ENCODE measurements at regions not wholly inside any gene's neighbourhood (a gene's known extent, or its start where the extent isn't known, plus 50 kb on each side); places are given as distances from the start of the nearest gene placed in this dataset.

DNA sequence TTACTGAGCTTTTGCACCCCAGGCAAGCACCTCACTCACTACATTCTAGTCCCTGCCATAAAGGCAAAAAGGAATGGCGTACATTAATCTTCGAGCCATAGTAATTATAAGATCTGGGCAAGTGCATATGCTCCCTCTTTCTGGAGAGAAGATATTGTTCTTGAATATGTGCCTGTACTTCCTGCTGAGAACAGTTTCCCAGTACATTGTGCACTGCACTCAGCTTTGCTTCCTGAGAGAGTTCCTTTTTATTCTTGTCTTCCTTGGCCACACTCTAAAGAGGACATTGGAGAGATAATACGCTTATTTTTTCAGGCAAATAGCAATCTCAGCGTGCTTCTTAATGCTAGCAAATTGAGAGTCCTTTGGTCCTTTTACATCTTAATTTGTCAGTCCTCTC lies 909.0 kb upstream of the PCDH10 start:
- Histone ChIP-seq H3K9me3 (no peaks in the 10 kb centered on the region), H3K27ac (no peak overlapping the region), H3K4me1 (no peaks in the 10 kb centered on the region), H3K4me3 (no peak overlapping the region), H3K36me3 (no peaks in the 10 kb centered on the region), H3K27me3 (no peaks in the 10 kb centered on the region)
- 78 to 83% methylated on average over 3 to 4 of the region's 4 CpGs for WGBS, 2 donors
- TF ChIP-seq, protein P1, sequence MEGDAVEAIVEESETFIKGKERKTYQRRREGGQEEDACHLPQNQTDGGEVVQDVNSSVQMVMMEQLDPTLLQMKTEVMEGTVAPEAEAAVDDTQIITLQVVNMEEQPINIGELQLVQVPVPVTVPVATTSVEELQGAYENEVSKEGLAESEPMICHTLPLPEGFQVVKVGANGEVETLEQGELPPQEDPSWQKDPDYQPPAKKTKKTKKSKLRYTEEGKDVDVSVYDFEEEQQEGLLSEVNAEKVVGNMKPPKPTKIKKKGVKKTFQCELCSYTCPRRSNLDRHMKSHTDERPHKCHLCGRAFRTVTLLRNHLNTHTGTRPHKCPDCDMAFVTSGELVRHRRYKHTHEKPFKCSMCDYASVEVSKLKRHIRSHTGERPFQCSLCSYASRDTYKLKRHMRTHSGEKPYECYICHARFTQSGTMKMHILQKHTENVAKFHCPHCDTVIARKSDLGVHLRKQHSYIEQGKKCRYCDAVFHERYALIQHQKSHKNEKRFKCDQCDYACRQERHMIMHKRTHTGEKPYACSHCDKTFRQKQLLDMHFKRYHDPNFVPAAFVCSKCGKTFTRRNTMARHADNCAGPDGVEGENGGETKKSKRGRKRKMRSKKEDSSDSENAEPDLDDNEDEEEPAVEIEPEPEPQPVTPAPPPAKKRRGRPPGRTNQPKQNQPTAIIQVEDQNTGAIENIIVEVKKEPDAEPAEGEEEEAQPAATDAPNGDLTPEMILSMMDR (IDR thresholded peaks at IDR 0.05), result no peak
- no peak for DNase-seq
- intact Hi-C loops (cut with DNase I), result no loop called here

DNA sequence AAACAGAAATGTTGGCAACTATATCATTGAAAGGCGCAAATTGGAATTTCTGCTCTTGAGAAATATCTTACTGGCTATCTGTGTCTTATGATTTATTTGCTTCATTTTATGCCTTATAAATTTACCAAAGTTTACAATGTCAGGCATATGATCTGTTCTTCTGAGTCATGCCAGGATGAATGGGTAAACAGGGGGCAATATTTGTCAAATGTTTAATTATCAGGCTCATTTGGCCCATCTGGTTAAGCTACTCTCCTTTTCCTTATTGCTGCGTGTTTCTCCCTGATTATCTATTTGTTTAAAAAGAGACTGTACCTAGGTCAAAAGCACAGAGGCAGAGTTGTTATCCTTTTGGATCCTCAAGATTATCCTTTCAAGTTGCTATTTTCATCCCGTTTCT lies 903.8 kb upstream of the PCDH10 start:
- DNase-seq, result no peak
- 41 to 50% methylated on average over 3 of the region's 3 CpGs for WGBS, 2 donors
- no peaks in the 10 kb centered on the region for H3K4me1 ChIP-seq
- H3K27me3 ChIP-seq, result no peaks in the 10 kb centered on the region
- H3K4me3 ChIP-seq, result no peak overlapping the region
- intact Hi-C loops (cut with DNase I), result no loop called here
- H3K9me3 ChIP-seq, result no peaks in the 10 kb centered on the region
- TF ChIP-seq POLR2A (IDR thresholded peaks at IDR 0.05), result no peak
- TF ChIP-seq, protein P1 (IDR thresholded peaks at IDR 0.05), result no peak
- no peak overlapping the region for H3K27ac ChIP-seq
- H3K36me3 ChIP-seq, result no peaks in the 10 kb centered on the region

DNA sequence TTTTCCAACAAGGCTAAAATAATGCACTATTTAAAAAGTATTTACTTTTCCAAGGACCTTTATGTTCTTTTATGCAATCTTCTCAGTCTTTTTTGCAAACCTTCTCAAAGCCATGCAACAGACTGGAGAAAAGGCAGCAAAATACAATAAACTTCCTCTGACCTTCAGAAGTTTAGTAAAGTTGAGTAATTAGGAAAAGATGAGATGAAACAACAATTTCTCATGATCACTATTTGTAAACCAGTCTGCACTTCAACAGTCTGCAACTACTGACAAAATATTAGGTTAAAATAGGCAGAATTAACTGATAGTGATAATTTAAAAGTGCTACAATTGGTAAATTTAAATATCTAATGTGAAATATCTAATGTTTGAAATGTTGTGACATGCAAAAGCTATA lies 884.9 kb upstream of the PCDH10 start:
- Histone ChIP-seq H3K36me3 (no peaks in the 10 kb centered on the region), H3K27ac (no peak overlapping the region), H3K9me3 (no peaks in the 10 kb centered on the region), H3K4me1 (no peaks in the 10 kb centered on the region), H3K4me3 (no peak overlapping the region), H3K27me3 (no peaks in the 10 kb centered on the region)
- TF ChIP-seq, protein P1 (IDR thresholded peaks at IDR 0.05), result no peak
- no peak for TF ChIP-seq POLR2A (IDR thresholded peaks at IDR 0.05)
- intact Hi-C loops (cut with DNase I), result no loop called here
- DNase-seq, result no peak

DNA sequence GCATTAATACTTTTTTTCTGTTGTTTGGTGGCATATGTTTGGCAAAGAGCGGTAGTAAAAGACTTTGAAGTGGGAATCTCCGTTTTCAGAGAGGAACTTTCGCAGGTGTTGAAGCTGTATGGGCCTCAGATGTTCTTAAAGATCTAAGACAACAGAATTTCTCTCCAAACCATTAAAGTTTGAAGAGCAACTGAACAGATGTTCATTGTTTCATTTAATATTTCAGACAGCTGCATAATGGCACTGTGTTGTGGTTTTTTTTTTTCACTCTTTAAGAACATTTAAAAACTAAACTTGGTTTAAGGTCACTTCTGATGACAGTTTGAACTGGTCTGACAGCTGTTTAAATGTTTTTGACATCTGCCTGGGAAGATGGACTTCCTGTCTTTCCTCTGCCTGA lies 882.7 kb upstream of the PCDH10 start:
- no peak overlapping the region for H3K4me3 ChIP-seq
- DNase-seq, result no peak
- WGBS, 2 donors, result 61 to 76% methylated on average over 3 of the region's 3 CpGs

DNA sequence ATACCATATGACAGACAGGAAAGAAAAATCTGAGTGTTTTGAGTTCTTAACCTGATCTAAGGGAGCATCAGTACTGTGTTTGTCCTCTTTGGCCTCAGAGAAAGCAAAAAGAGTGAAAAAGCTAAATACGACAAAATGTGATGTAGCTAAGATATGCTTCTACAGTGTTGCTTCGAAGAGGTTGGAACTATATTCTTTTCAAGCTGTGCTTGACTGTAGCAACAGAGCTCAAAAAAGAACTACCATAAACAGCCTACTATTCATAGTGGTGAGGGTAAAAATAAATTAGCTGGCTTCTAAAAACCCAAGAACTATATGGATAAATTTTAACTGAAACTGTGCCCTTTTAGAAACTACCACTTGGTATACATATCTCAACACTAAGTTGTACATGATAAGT lies 881.8 kb upstream of the PCDH10 start:
- no peaks in the 10 kb centered on the region for H3K4me1 ChIP-seq
- H3K9me3 ChIP-seq, result no peaks in the 10 kb centered on the region
- no peak for TF ChIP-seq POLR2A (IDR thresholded peaks at IDR 0.05)
- TF ChIP-seq, protein P1 (IDR thresholded peaks at IDR 0.05), result no peak
- WGBS, 2 donors, result 85 to 88% methylated on average over 2 of the region's 2 CpGs
- intact Hi-C loops (cut with DNase I), result no loop called here
- H3K36me3 ChIP-seq, result no peaks in the 10 kb centered on the region
- H3K4me3 ChIP-seq, result no peak overlapping the region
- no peak overlapping the region for H3K27ac ChIP-seq
- H3K27me3 ChIP-seq, result no peaks in the 10 kb centered on the region
- DNase-seq, result no peak

More for the DNA sequence above, 882.7 kb upstream of the PCDH10 start:
- H3K4me1 ChIP-seq, result no peaks in the 10 kb centered on the region
- H3K27ac ChIP-seq, result no peak overlapping the region
- intact Hi-C loops (cut with DNase I), result no loop called here
- H3K27me3 ChIP-seq, result no peaks in the 10 kb centered on the region
- TF ChIP-seq POLR2A (IDR thresholded peaks at IDR 0.05), result no peak
- TF ChIP-seq, protein P1 (IDR thresholded peaks at IDR 0.05), result no peak
- no peaks in the 10 kb centered on the region for H3K36me3 ChIP-seq
- H3K9me3 ChIP-seq, result no peaks in the 10 kb centered on the region

All from esophagus squamous epithelium (tissue), 5 donors.